Common myeloid progenitor, CD34-positive (primary cell): ENCODE measurements at regions not wholly inside any gene's neighbourhood (a gene's known extent, or its start where the extent isn't known, plus 50 kb on each side); places are given as distances from the start of the nearest gene placed in this dataset.

Source experiments
- CTCF ChIA-PET: fragments of 350-600 bp; sonication (Branson Sonifier 250); formaldehyde crosslinking; loops from one replicate; lab custom pipeline; 2021; ENCODE audit warnings: antibody characterized with exemption; lab: Charles Lee
- POLR2A ChIA-PET: fragments of 350-600 bp; sonication (Branson Sonifier 250); formaldehyde crosslinking; loops from one replicate; lab custom pipeline; 2021; ENCODE audit warnings: antibody characterized with exemption; lab: Charles Lee
- DNase-seq, 3 donors: peaks; one replicate each; pipeline versions ENCODE4 v3.0.0 to v3.0.0-alpha.2; 2013
- H3K27ac ChIP-seq, 2 experiments: 1 replicate in 1 of 2; 2 replicates in 1 of 2; pipeline ENCODE4 v1.7.0; 2013; ENCODE audit warnings: inconsistent platforms in 2 of 2, low read length in 2 of 2, mild to moderate bottlenecking in 2 of 2, low read depth in 1 of 2, moderate library complexity in 1 of 2; ENCODE audit not compliant: severe bottlenecking in 2 of 2, insufficient read depth in 1 of 2, poor library complexity in 1 of 2
- H3K27me3 ChIP-seq, 5 experiments: replicated peaks in 2 of 5; 1 replicate in 3 of 5; 2 replicates in 2 of 5; pipeline versions ENCODE4 v1.6.1 to v1.7.0; 2013; ENCODE audit warnings: low read length in 4 of 5, mild to moderate bottlenecking in 2 of 5, moderate library complexity in 2 of 5, inconsistent platforms in 1 of 5; ENCODE audit not compliant: insufficient read depth in 5 of 5, control insufficient read depth in 4 of 5
- H3K36me3 ChIP-seq, 4 experiments: 1 replicate in 2 of 4; 2 replicates in 2 of 4; pipeline versions ENCODE4 v1.6.1 to v1.7.0; 2013; ENCODE audit warnings: low read length in 3 of 4, control low read depth in 1 of 4, mild to moderate bottlenecking in 1 of 4; ENCODE audit not compliant: control insufficient read depth in 4 of 4, insufficient read depth in 4 of 4
- H3K4me1 ChIP-seq, 4 experiments: 1 replicate in 3 of 4; 2 replicates in 1 of 4; pipeline versions ENCODE4 v1.6.1 to v1.7.1; 2013; ENCODE audit warnings: low read length in 3 of 4, mild to moderate bottlenecking in 3 of 4, control low read depth in 1 of 4, inconsistent platforms in 1 of 4, moderate library complexity in 1 of 4; ENCODE audit not compliant: control insufficient read depth in 4 of 4, insufficient read depth in 4 of 4; ENCODE audit errors: control extremely low read depth in 1 of 4
- H3K4me3 ChIP-seq, 7 experiments: 1 replicate in 4 of 7; 2 replicates in 3 of 7; pipeline versions ENCODE4 v1.5.1 to v1.7.0; 2013; ENCODE audit warnings: mild to moderate bottlenecking in 7 of 7, low read length in 6 of 7, moderate library complexity in 6 of 7, inconsistent platforms in 2 of 7, low read depth in 2 of 7, control low read depth in 1 of 7; ENCODE audit not compliant: insufficient read depth in 4 of 7, control insufficient read depth in 1 of 7; ENCODE audit errors: extremely low read depth in 1 of 7
- H3K9me3 ChIP-seq, 5 experiments: 1 replicate in 4 of 5; 2 replicates in 1 of 5; pipeline versions ENCODE4 v1.6.1 to v1.7.1; 2013; ENCODE audit warnings: low read length in 4 of 5, mild to moderate bottlenecking in 2 of 5, inconsistent platforms in 1 of 5, low read depth in 1 of 5, moderate library complexity in 1 of 5; ENCODE audit not compliant: control insufficient read depth in 4 of 5, insufficient read depth in 2 of 5; ENCODE audit errors: control extremely low read depth in 1 of 5
- WGBS: methylation state at CpG from one replicate; pipeline ENCODE4 v1.1.5; 2013; ENCODE audit not compliant: insufficient coverage; 5-methylcytosine and 5-hydroxymethylcytosine counted together

DNA sequence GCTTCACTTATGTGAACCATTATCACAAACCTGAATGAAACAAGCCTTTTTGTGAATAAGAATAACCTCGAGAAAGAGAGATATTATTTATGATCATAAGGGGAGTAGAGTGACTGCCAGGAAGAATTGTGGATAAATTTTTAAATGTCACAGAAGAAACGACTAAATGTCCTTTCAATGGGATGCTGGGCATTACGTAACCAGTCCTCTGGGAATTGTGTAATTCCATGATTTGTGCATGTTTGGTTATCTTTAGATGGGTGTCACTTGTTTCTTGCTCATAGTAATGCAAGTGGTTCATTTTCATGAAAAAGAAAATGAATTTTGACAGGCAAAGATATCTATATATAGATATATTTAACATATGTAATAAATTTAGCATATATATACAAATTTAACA lies 379.5 kb upstream of the AGTR1 start:
- Histone ChIP-seq H3K4me3 (no peak overlapping the region), H3K27ac (no peak overlapping the region), H3K36me3 (no peaks in the 10 kb centered on the region), H3K4me1 (peaks cover 0 to 6% (median 4%) of the 10 kb centered on the region in 4 experiments), H3K9me3 (no peaks in the 10 kb centered on the region), H3K27me3 (no peaks in the 10 kb centered on the region)
- 97% methylated on average over 3 of the region's 3 CpGs for WGBS
- DNase-seq: no peak
- ChIA-PET CTCF (interaction anchor here (1.0 kb wide), 1 partner anchor 9 kb away, joined by 3 read pairs; no protein-coding TSS in a partner anchor), POLR2A (no interaction called here)

DNA sequence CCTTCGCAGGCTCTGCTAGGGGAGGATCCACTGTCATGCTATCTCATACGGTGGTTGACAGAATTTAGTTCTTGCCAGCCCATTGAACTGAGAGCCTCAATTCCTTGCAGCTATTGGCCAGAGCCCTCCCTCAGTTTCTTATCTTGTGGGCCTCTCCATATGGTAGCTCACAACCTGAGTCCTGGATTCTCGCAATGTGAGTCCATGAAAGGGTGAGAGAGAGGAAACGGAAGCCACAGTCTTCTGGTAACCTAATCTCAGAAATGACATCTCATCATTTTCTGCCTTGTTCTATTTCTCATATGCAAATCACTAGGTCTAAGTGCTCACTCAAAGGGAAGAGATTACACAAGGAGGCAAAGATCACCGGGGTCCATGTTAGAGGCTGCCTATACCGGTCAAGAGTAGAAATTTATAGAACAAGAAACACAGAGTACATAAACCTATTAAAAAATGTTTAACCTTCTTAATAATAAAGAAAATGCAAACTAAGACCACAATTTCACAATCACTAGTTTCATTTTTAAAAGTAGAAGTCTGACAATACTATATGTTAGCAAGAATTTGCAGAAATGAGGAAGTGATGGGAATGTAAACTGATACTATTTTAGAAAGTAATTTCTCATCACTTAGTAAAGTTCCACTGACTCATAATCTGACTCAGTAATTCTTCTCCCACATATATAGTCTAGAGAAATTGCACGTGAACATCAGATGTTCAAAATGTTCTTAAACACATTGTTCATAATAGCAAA lies 378.4 kb upstream of the AGTR1 start:
- POLR2A ChIA-PET: no interaction called here

DNA sequence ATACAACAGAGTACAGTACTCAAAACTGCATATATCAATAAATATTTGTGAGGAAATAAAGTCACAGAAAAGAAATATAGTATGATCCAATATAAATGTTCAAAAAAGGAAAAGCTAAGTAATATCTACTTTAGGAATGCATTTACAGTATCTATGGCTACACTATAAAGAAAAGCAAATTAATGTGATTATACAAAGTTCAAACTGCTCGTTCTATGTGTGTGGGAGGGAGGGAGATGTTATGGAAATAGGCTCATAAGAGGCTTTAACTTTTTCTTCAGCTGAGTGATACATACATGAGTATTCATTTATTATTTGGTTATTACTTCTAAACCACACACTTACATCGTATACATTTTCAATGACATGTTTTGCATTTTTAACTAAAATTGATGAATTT lies 377.7 kb upstream of the AGTR1 start:
- Histone ChIP-seq H3K36me3 (no peaks in the 10 kb centered on the region), H3K9me3 (peaks cover 0 to 3% (median 0%) of the 10 kb centered on the region in 5 experiments), H3K27ac (no peak overlapping the region), H3K4me1 (peaks cover 0 to 6% (median 4%) of the 10 kb centered on the region in 4 experiments), H3K4me3 (no peak overlapping the region), H3K27me3 (no peaks in the 10 kb centered on the region)
- no CpG with 5 or more reads among the region's 2 CpGs for WGBS
- no peak for DNase-seq
- ChIA-PET CTCF (no interaction called here), POLR2A (no interaction called here)

More for the DNA sequence above, 378.4 kb upstream of the AGTR1 start:
- Histone ChIP-seq H3K4me3 (peak overlapping the region in 3 of 7 experiments; percentile 31 to 36 (median 31)), H3K27ac (no peak overlapping the region), H3K27me3 (no peaks in the 10 kb centered on the region), H3K4me1 (peaks cover 0 to 6% (median 4%) of the 10 kb centered on the region in 4 experiments), H3K9me3 (no peaks in the 10 kb centered on the region), H3K36me3 (no peaks in the 10 kb centered on the region)
- WGBS: 92% methylated on average over 2 of the region's 7 CpGs
- CTCF ChIA-PET: interaction anchor here (1.0 kb wide), 1 partner anchor 10 kb away, joined by 3 read pairs; no protein-coding TSS in a partner anchor
- DNase-seq: peak; percentile 12 to 73 (median 71)

DNA sequence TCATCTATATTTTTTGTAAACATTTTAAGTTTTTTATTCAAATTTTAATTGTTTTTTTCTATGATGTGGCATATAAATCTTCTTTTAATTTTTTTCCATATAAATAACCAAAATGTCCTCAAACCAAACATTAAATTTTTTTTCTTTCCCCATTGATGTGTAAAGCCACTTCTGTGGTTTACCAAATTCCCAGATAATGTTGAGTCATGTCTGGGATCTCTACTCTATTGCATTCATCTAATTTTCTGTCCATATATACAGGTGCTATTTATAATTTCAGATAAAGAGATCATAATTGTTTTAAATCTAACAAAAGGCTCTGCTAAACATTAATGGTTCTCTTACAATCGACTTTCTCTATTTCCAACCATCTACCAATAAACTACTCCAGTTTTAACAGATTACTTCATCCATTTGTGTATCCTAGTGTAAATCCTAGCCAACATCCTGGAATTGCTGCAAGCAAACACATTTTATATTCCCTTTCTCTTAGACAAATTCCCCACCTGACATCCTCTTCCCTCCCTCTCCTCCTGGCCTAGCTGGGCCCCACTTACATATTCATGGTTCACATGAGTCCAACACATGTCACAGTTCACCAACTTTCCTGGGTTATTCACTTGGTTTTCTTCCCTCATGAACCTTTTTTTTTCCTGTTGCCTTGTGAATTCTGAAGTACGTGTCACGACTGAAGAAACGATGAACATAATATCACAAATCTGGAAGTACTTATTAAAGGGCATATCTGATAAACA lies 368.0 kb upstream of the AGTR1 start:
- ChIA-PET POLR2A (interaction anchor here (0.6 kb wide), 1 partner anchor 42 kb away, joined by 5 read pairs; no protein-coding TSS in a partner anchor), CTCF (no interaction called here)

DNA sequence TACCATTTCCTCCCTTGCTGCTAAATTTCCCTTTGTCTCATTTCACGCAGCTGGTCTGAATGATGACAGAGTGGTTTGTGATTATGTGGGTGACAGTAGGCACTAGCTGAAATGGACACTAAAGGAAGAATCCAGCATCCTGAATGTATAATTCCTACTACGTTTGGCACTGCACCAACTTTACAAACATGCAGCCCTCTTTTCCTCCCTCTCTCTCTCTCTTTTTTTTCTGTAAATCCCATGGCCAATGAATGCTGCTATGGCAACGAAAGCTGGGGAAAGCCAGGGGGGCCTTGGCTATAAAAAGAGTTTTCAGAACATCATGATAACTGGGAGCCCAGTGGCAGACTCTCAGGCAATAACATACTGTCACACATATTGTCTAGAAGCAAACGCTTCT lies 367.2 kb upstream of the AGTR1 start:
- H3K9me3 ChIP-seq: no peaks in the 10 kb centered on the region
- POLR2A ChIA-PET: no interaction called here
- DNase-seq: no peak
- no peak overlapping the region for H3K4me3 ChIP-seq
- CTCF ChIA-PET: no interaction called here
- no peaks in the 10 kb centered on the region for H3K4me1 ChIP-seq
- no peak overlapping the region for H3K27ac ChIP-seq
- H3K27me3 ChIP-seq: peaks cover 0 to 2% (median 0%) of the 10 kb centered on the region in 5 experiments
- H3K36me3 ChIP-seq: no peaks in the 10 kb centered on the region
- WGBS: 86% methylated on average over 2 of the region's 4 CpGs

More for the DNA sequence above, 368.0 kb upstream of the AGTR1 start:
- peaks cover 0 to 2% (median 0%) of the 10 kb centered on the region in 5 experiments for H3K27me3 ChIP-seq
- H3K9me3 ChIP-seq: no peaks in the 10 kb centered on the region
- H3K4me3 ChIP-seq: no peak overlapping the region
- WGBS: no CpG with 5 or more reads among the region's 4 CpGs
- H3K4me1 ChIP-seq: no peaks in the 10 kb centered on the region
- H3K27ac ChIP-seq: no peak overlapping the region
- H3K36me3 ChIP-seq: no peaks in the 10 kb centered on the region
- DNase-seq: no peak

DNA sequence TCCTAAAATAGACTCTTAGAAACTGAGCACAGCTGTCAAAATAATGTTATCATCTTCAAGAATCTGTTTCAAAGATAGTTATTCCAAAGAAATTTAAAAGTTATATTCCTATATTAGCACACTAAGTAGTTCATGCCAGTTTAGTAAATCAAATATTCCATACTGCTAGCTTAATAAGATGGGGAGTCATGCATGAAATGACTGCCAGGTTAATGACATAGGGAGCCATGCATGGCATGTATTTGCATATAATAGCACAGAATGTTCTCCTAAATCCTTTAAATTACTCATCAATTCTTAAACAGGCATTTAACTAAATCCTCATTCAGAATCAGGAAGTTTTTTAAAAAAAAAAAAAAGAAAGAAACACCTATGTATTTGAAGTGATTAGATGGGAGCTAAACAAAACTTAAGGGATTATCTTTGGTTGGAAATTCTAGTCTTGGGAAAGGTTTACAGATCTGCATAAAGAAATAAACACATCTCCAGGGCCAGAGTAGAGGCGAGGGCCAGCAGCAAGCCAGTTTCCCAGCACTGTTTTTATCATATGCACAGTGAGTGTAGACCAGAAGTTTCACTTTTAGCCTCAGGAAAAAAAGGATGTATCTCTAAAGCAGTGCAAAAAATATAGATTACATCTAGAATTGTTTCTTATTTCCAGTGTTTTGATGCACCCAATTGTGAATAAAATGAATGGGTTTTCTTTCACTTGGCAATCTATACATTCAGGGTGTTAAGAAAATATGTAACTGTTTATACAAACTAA lies 366.4 kb upstream of the AGTR1 start:
- no peak for DNase-seq
- Histone ChIP-seq H3K36me3 (no peaks in the 10 kb centered on the region), H3K4me3 (no peak overlapping the region), H3K27ac (no peak overlapping the region), H3K4me1 (no peaks in the 10 kb centered on the region), H3K9me3 (no peaks in the 10 kb centered on the region), H3K27me3 (peaks cover 0 to 2% (median 0%) of the 10 kb centered on the region in 5 experiments)
- POLR2A ChIA-PET: no interaction called here
- 67% methylated on average over 1 of the region's 1 CpG for WGBS
- CTCF ChIA-PET: interaction anchor here (1.6 kb wide), 1 partner anchor 8 kb away, joined by 3 read pairs; no protein-coding TSS in a partner anchor
